Esophagus squamous epithelium (tissue), 5 donors: ENCODE measurements at regions not wholly inside any gene's neighbourhood (a gene's known extent, or its start where the extent isn't known, plus 50 kb on each side); places are given as distances from the start of the nearest gene placed in this dataset.

Experiments used
- DNase-seq: peaks from one replicate; lab custom pipeline; 2025; lab: John Stamatoyannopoulos, UW
- H3K27ac ChIP-seq, 4 donors: fragments of 200-600 bp; sonication (generic); one replicate each; pipeline ENCODE4 v1.5.1; 2016 to 2019; ENCODE audit warnings: mild to moderate bottlenecking in 1 of 4
- H3K27me3 ChIP-seq, 4 donors: fragments of 200-600 bp; sonication (generic); 1 replicate in 3 of 4; 2 replicates in 1 of 4; pipeline versions ENCODE4 v1.5.1 to v1.6.0; 2017 to 2021; ENCODE audit warnings: antibody characterized with exemption in 1 of 4
- H3K36me3 ChIP-seq, 3 donors: fragments of 200-600 bp; sonication (generic); one replicate each; pipeline ENCODE4 v1.5.1; 2016 to 2019
- H3K4me1 ChIP-seq, 3 donors: fragments of 200-600 bp; sonication (generic); one replicate each; pipeline ENCODE4 v1.5.1; 2017 to 2019
- H3K4me3 ChIP-seq, 4 donors: fragments of 200-600 bp; sonication (generic); 1 replicate in 3 of 4; 2 replicates in 1 of 4; pipeline ENCODE4 v1.5.1; 2016 to 2019; ENCODE audit warnings: mild to moderate bottlenecking in 2 of 4, moderate library complexity in 1 of 4
- H3K9me3 ChIP-seq, 3 donors: fragments of 200-600 bp; sonication (generic); one replicate each; pipeline ENCODE4 v1.5.1; 2016 to 2019
- CTCF ChIP-seq, 6 experiments: fragments of 450-650 bp in 4 of 6; fragments of 200-600 bp in 2 of 6; sonication (generic) in 2 of 6; IDR thresholded peaks; one replicate each; pipeline ENCODE4 v1.5.1; 2016 to 2019; ENCODE audit warnings: antibody characterized with exemption in 6 of 6, mild to moderate bottlenecking in 4 of 6, moderate library complexity in 4 of 6
- POLR2A ChIP-seq, 4 donors: fragments of 450-650 bp; IDR thresholded peaks; one replicate each; pipeline ENCODE4 v1.6.1; 2017; ENCODE audit warnings: antibody characterized with exemption in 4 of 4, mild to moderate bottlenecking in 4 of 4, moderate library complexity in 3 of 4
- WGBS, 2 donors: methylation state at CpG; one replicate each; pipeline ENCODE4 v1.1.5; 2018; 5-methylcytosine and 5-hydroxymethylcytosine counted together
- intact Hi-C: fragments of 100-400 bp; cut with DNase I; formaldehyde crosslinking; loops from one replicate; pipeline ENCODE4 v1.15.0; 2022
- donor health status: DM: yes; HTN: yes; CAD: no.

GRCh38 chr5:166365164-166365563 lies 1926.3 kb upstream of the WWC1 start:
- no peak for DNase-seq
- H3K27ac ChIP-seq, result no peak overlapping the region
- no peaks in the 10 kb centered on the region for H3K27me3 ChIP-seq
- H3K9me3 ChIP-seq, result no peaks in the 10 kb centered on the region
- H3K36me3 ChIP-seq, result no peaks in the 10 kb centered on the region
- H3K4me3 ChIP-seq, result no peak overlapping the region
- 33 to 39% methylated on average over 4 of the region's 4 CpGs for WGBS, 2 donors
- H3K4me1 ChIP-seq, result no peaks in the 10 kb centered on the region
- TF ChIP-seq CTCF (IDR thresholded peaks at IDR 0.05), result no peak
- no peak for TF ChIP-seq POLR2A (IDR thresholded peaks at IDR 0.05)
- intact Hi-C loops, result no loop called here

- no peak for DNase-seq
- Histone ChIP-seq H3K27me3 (no peaks in the 10 kb centered on the region), H3K27ac (no peak overlapping the region), H3K4me1 (no peaks in the 10 kb centered on the region), H3K36me3 (no peaks in the 10 kb centered on the region), H3K4me3 (no peak overlapping the region), H3K9me3 (no peaks in the 10 kb centered on the region)
- intact Hi-C loops, result no loop called here
- 86 to 87% methylated on average over 1 of the region's 1 CpG for WGBS, 2 donors
- TF ChIP-seq POLR2A (IDR thresholded peaks at IDR 0.05) (no peak), CTCF (IDR thresholded peaks at IDR 0.05) (no peak)
Measured at GRCh38 chr5:166367391-166367790, 1924.1 kb upstream of the WWC1 start.

GRCh38 chr5:166369346-166369745 lies 1922.1 kb upstream of the WWC1 start:
- TF ChIP-seq POLR2A (IDR thresholded peaks at IDR 0.05) (no peak), CTCF (IDR thresholded peaks at IDR 0.05) (no peak)
- no peak for DNase-seq
- H3K4me1 ChIP-seq, result no peaks in the 10 kb centered on the region
- 48 to 61% methylated on average over 2 of the region's 2 CpGs for WGBS, 2 donors
- H3K4me3 ChIP-seq, result no peak overlapping the region
- H3K9me3 ChIP-seq, result no peaks in the 10 kb centered on the region
- no peaks in the 10 kb centered on the region for H3K27me3 ChIP-seq
- intact Hi-C loops, result no loop called here
- H3K27ac ChIP-seq, result no peak overlapping the region
- no peaks in the 10 kb centered on the region for H3K36me3 ChIP-seq

- TF ChIP-seq CTCF (IDR thresholded peaks at IDR 0.05), result no peak
- no peak for TF ChIP-seq POLR2A (IDR thresholded peaks at IDR 0.05)
- H3K4me3 ChIP-seq, result no peak overlapping the region
- intact Hi-C loops, result no loop called here
- 36 to 38% methylated on average over 2 of the region's 2 CpGs for WGBS, 2 donors
- H3K4me1 ChIP-seq, result no peaks in the 10 kb centered on the region
- no peaks in the 10 kb centered on the region for H3K27me3 ChIP-seq
- no peaks in the 10 kb centered on the region for H3K36me3 ChIP-seq
- no peak for DNase-seq
- no peaks in the 10 kb centered on the region for H3K9me3 ChIP-seq
- no peak overlapping the region for H3K27ac ChIP-seq
Measured at GRCh38 chr5:166369807-166370206, 1921.6 kb upstream of the WWC1 start.

- Histone ChIP-seq H3K4me1 (no peaks in the 10 kb centered on the region), H3K27ac (no peak overlapping the region), H3K27me3 (no peaks in the 10 kb centered on the region), H3K9me3 (no peaks in the 10 kb centered on the region), H3K36me3 (no peaks in the 10 kb centered on the region), H3K4me3 (peak overlapping the region in 3 of 4 donors; percentile 2 to 49 (median 8))
- WGBS, 2 donors, result 60 to 72% methylated on average over 6 of the region's 6 CpGs
- intact Hi-C loops, result no loop called here
- TF ChIP-seq POLR2A (IDR thresholded peaks at IDR 0.05), result no peak
- TF ChIP-seq CTCF (IDR thresholded peaks at IDR 0.05), result no peak
- DNase-seq, result no peak
Measured at GRCh38 chr5:166370928-166371690, 1920.3 kb upstream of the WWC1 start.
